HG03439 (cell line): ENCODE measurements at regions not wholly inside any gene's neighbourhood (a gene's known extent, or its start where the extent isn't known, plus 50 kb on each side); places are given as distances from the start of the nearest gene placed in this dataset.
"Not testable (repeated sequence)": the region's sequence is repeated elsewhere in the genome, so short reads cannot be mapped to it uniquely, and the experiment has no call there.

Source experiments
- ATAC-seq: cut with Tn5 transposase; IDR thresholded peaks from one replicate; pipeline ENCODE4 v1.9.1; 2021; ENCODE audit warnings: mild to moderate bottlenecking, moderate library complexity; ENCODE audit not compliant: unreplicated experiment

GRCh38 chr20:16863303-16863702 lies 115.1 kb downstream of the OTOR start:
- ATAC-seq = no peak

GRCh38 chr20:16864069-16864468 lies 115.9 kb downstream of the OTOR start:
- peak; percentile 58 for ATAC-seq

- ATAC-seq = no peak
Measured at GRCh38 chr20:16864963-16865362, 116.8 kb downstream of the OTOR start.

GRCh38 chr20:16865406-16865805 lies 117.2 kb downstream of the OTOR start:
- ATAC-seq = no peak

GRCh38 chr20:16873124-16873523 lies 125.0 kb downstream of the OTOR start:
- not testable (repeated sequence) for ATAC-seq

DNA sequence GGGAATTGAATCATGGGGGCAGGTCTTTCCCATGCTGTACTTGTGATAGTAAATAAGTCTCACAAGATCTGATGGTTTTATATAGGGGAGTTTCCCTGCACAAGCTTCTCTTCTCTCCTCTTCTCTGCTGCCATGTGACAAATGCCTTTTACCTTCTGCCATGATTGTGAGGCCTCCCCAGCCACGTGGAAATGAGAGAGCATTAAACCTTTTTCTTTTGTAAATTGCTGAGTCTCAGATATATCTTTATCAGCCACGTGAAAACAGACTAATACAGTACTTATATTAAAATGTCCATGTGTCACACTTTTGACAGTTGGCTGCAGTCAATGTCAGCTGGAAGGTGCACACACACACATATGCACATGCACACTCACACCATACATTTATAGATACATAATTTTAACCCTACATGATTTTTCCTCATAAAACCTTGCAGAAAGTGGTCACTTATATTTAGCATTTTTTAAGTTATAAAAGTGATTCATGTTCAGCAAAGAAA lies 128.9 kb downstream of the OTOR start:
- ATAC-seq = no peak

- no peak for ATAC-seq
Measured at GRCh38 chr20:16885746-16886145, 137.6 kb downstream of the OTOR start.

GRCh38 chr20:16898433-16898832 lies 150.3 kb downstream of the OTOR start:
- no peak for ATAC-seq

DNA sequence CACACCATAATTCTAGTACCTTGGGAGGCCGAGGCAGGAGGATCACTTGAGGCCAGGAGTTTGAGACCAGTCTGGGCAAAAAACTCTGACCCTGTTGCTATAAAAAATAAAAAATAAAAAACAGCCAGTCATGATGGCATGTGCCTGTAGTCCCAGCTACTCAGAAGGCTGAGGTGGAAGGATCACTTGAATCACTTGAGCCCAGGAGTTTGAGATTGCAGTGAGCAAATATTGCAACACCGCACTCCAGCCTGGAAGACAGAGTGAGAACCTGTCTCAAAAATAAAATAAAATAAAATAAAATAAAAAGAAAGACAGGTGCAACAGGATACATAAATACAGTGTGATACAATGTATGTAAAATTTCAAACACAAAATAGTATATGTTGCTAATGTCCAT lies 154.5 kb downstream of the OTOR start:
- no peak for ATAC-seq

DNA sequence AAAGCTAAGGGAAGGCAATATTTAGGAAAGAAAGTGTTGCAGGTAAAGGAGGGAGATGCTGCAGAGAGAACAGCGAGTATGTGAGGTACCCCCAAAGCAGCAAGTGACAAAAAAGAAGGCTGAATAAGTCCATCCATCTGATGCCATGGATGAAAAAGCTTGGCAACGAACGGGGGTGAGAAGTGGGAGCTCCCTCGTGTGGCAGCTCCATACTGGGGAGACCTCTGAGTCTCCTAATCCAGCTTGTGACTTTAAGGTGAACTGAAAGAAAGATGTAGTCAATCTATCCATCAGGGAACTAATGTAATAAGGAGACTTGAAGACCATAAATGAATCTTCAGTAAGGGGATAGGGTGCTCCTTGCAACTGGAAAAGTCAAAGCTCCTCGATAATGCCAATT lies 156.6 kb downstream of the OTOR start:
- ATAC-seq = no peak

- ATAC-seq = no peak
Measured at GRCh38 chr20:16914277-16914676, 166.1 kb downstream of the OTOR start.

- ATAC-seq = no peak
Measured at GRCh38 chr20:16916165-16916564, 168.0 kb downstream of the OTOR start.

DNA sequence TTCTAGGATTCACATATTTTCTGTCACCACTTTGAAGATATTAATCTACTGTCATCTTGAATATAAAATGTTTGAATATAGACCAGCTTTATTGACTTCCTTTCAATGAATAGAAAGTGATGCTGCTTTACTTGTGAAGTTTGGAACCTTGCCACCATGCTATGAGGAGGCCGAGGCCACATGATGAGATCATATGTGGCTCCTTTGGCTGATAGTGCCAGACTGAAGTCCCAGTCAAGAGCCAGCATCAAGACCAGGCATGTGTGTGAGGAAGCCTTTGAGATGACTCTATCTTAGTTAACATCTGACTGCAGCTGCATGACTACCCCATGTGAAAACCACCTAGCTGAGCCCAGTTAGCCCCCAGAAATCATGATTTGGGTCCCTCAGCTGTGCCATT lies 169.5 kb downstream of the OTOR start:
- ATAC-seq = no peak

DNA sequence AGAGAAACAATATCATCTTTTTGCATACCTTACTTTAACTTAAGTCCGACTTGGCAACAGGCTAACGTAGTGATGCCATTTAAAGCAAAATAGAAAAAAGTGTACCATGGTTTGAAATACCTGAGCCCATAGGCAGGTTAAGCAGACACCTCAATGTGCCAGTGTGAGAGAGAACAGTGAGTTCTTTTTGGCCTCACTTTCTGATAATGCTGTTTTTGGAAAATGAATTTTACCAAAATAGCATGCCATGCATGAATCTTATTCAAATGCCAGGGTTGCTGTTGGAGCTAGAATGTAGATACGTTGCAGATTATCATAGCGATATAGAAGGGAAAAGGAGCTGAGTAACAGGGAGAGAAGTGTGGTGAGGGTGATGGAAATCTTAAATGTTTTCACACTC lies 170.2 kb downstream of the OTOR start:
- no peak for ATAC-seq

GRCh38 chr20:16919841-16920240 lies 171.7 kb downstream of the OTOR start:
- ATAC-seq = no peak

GRCh38 chr20:16922834-16923233 lies 174.7 kb downstream of the OTOR start:
- ATAC-seq = no peak

DNA sequence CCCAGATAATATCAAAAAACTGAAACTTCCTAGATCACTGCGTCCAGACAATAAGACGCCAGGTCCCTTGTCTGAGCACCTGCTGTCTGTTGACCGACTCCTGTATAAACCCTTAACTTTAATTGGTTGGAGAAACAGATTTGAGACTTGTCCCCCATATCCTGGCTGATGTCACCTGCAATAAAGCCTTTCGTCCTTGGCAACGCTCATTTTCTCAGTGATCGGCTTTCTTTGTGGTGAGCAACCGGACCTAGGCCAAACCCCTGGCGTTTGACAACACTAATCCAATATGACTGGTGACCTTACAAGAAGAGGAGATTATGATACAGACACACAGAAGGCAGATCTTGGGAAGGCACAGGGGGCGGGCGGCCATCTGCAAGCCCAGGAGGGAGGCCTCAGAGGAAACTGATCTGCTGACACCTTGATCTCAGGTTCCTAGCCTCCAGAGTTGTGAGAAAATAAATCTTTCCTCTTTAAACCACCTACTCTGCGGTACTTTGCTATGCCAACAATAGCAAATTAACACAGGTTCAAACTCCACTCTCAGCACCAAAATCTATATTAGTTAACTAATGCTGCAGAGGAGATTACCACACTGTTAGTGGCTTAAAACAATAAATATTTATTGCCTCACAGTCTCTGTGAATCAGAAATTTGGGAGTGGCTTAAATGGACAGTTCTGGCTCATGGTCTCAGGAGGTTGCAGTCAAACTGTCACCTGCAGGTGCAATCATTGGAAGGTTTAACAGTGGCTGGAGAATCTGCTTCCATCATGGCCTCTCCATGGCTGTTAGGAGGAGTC lies 178.7 kb downstream of the OTOR start:
- ATAC-seq = no peak

DNA sequence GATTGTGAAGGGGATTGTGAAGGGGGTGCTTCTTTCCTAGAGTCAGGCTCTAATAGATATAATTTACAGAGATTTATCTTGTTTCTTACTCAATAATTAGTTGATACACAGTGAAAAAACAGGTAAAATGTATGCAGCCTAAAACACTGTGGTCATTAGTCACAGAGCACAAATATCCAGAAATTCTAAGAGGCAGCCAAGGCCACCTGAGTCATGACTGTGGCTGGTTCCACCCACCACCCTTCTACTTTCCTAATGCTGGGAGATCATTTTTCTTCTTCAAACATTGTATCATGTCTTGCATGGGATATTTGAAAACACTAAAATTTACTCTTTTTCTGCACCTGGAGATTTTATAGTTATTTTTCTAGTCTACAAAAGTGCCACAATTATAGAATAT lies 181.6 kb downstream of the OTOR start:
- no peak for ATAC-seq

GRCh38 chr20:16930656-16931055 lies 182.5 kb downstream of the OTOR start:
- ATAC-seq = no peak

DNA sequence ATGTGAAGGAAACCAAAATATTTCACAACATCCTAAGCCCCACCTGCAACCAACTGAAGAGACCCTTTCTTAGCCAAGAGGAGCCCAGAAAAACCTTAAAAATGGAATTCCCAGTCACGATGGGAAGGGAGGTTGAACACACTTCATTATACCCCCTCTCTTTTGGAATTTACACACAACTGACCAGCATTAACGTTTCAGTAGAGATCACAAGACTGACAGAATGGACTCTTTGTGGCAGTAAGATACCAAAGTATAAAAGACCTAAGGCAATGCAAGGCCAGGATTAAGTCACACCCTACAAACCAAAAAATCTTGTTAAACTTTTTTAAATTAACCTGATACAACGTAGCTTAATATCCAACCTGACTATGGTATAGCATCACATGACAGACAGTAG lies 190.9 kb downstream of the OTOR start:
- ATAC-seq = no peak

GRCh38 chr20:16940701-16941100 lies 192.5 kb downstream of the OTOR start:
- no peak for ATAC-seq

DNA sequence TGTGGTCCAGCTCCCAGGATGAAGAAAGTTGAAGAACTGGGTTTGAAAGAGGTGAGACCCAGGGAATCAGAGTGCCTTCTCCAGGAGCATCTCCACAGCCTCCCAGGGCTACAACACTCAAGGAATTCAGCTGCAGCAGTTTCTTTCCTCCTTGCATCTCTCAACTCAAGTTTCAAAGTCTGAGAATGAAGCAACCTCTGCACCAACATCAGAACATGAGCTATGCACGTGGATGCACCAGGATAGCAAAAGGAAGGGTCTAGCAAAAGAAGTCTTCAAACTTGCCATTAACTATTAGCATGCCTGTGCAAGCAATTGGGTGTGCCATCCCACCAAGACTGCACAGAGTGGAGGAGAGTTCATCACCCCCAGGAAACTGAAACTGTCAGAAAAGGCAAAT lies 193.9 kb downstream of the OTOR start:
- no peak for ATAC-seq

- no peak for ATAC-seq
Measured at GRCh38 chr20:16942756-16943155, 194.6 kb downstream of the OTOR start.
